Adrenal gland (tissue), 9 donors: ENCODE measurements at regions not wholly inside any gene's neighbourhood (a gene's known extent, or its start where the extent isn't known, plus 50 kb on each side); places are given as distances from the start of the nearest gene placed in this dataset.

Source experiments
- DNase-seq, 7 donors: peaks; one replicate each; pipeline ENCODE4 v3.0.0-alpha.2; 2019 to 2020
- H3K27ac ChIP-seq, 5 donors: fragments of 200-600 bp; sonication (generic) in 4 of 5; 1 replicate in 3 of 5; 2 replicates in 2 of 5; pipeline versions ENCODE4 v1.5.1 to v1.8.0; 2016 to 2020; ENCODE audit warnings: mild to moderate bottlenecking in 1 of 5
- H3K27me3 ChIP-seq: fragments of 200-600 bp; 2 replicates; pipeline ENCODE4 v1.8.0; 2021
- H3K36me3 ChIP-seq, 2 donors: fragments of 200-600 bp; replicated peaks in 1 of 2; 1 replicate in 1 of 2; 2 replicates in 1 of 2; pipeline versions ENCODE4 v1.5.1 to v1.8.0; 2018 to 2022
- H3K4me1 ChIP-seq, 2 donors: fragments of 200-600 bp; replicated peaks in 1 of 2; 1 replicate in 1 of 2; 2 replicates in 1 of 2; pipeline versions ENCODE4 v1.5.1 to v1.8.0; 2018 to 2021
- H3K4me3 ChIP-seq, 4 donors: fragments of 200-600 bp; sonication (generic) in 3 of 4; one replicate each; pipeline ENCODE4 v1.5.1; 2016 to 2018
- H3K9me3 ChIP-seq, 3 donors: fragments of 200-600 bp; sonication (generic) in 1 of 3; replicated peaks in 1 of 3; 1 replicate in 2 of 3; 2 replicates in 1 of 3; pipeline versions ENCODE4 v1.5.1 to v1.8.0; 2016 to 2021
- POLR2A ChIP-seq, 2 donors: fragments of 450-650 bp; IDR thresholded peaks; one replicate each; pipeline ENCODE4 v1.6.1; 2017; ENCODE audit warnings: antibody characterized with exemption in 2 of 2, mild to moderate bottlenecking in 2 of 2, moderate library complexity in 1 of 2
- WGBS, 4 donors: extraction: QIAGEN DNeasy Blood & Tissue Kit in 2 of 4; methylation state at CpG; one replicate each; pipeline versions ENCODE4 v1.1.5 to v1.1.7; 2013 to 2017; 5-methylcytosine and 5-hydroxymethylcytosine counted together
- intact Hi-C, 2 donors: fragments of 100-400 bp; cut with DNase I; formaldehyde crosslinking; loops; one replicate each; pipeline versions ENCODE4 v1.14.1 to v1.15.0; 2022 to 2023
- TF ChIP-seq, protein P1 (sequence below), 6 experiments: fragments of 450-650 bp in 4 of 6; fragments of 200-600 bp in 2 of 6; sonication (generic) in 1 of 6; IDR thresholded peaks; 1 replicate in 5 of 6; 2 replicates in 1 of 6; pipeline versions ENCODE4 v1.5.1 to v1.8.0; 2016 to 2021; ENCODE audit warnings: antibody characterized with exemption in 6 of 6, mild to moderate bottlenecking in 2 of 6, moderate library complexity in 1 of 6
- donor health status: healthy with polysubstance abuse.
- donor health status: Bipolar disorder and iron deficiency.
- donor health status: DM: yes; HTN: yes; CAD: no.
- donor health status: DM: no; HTN: no; CAD: no.
- donor health status: DM: no; HTN: no; CAD: no.

DNA sequence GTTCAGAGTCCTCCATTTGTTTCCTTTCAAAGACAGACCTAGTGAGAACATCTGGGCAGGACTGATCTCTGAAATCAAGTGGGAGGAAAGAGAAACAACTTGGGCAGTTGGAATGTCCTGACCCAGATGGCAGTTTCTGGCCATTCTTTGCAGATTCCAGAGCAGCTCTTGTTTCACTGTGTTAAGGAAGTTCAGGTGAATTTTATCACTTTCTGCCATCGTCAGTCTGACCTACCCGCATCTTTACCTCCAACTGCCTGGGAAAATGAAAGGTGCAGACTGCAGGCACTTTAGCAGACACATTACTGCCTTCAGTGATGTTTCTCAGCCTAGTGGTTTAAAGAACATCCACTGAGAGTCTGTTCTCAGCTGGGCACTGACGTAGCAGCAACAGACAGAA is 216.2 kb downstream of the CEP135 start:
- Histone ChIP-seq H3K4me3 (no peak overlapping the region), H3K4me1 (no peaks in the 10 kb centered on the region), H3K36me3 (no peaks in the 10 kb centered on the region), H3K9me3 (no peaks in the 10 kb centered on the region), H3K27me3 (no peaks in the 10 kb centered on the region), H3K27ac (no peak overlapping the region)
- 68 to 75% (median 71%) methylated on average over 2 to 3 of the region's 3 CpGs for WGBS, 4 donors
- no peak for DNase-seq
- intact Hi-C loops = no loop called here
- TF ChIP-seq, protein P1, sequence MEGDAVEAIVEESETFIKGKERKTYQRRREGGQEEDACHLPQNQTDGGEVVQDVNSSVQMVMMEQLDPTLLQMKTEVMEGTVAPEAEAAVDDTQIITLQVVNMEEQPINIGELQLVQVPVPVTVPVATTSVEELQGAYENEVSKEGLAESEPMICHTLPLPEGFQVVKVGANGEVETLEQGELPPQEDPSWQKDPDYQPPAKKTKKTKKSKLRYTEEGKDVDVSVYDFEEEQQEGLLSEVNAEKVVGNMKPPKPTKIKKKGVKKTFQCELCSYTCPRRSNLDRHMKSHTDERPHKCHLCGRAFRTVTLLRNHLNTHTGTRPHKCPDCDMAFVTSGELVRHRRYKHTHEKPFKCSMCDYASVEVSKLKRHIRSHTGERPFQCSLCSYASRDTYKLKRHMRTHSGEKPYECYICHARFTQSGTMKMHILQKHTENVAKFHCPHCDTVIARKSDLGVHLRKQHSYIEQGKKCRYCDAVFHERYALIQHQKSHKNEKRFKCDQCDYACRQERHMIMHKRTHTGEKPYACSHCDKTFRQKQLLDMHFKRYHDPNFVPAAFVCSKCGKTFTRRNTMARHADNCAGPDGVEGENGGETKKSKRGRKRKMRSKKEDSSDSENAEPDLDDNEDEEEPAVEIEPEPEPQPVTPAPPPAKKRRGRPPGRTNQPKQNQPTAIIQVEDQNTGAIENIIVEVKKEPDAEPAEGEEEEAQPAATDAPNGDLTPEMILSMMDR (IDR thresholded peaks at IDR 0.05) = no peak
- no peak for TF ChIP-seq POLR2A (IDR thresholded peaks at IDR 0.05)

DNA sequence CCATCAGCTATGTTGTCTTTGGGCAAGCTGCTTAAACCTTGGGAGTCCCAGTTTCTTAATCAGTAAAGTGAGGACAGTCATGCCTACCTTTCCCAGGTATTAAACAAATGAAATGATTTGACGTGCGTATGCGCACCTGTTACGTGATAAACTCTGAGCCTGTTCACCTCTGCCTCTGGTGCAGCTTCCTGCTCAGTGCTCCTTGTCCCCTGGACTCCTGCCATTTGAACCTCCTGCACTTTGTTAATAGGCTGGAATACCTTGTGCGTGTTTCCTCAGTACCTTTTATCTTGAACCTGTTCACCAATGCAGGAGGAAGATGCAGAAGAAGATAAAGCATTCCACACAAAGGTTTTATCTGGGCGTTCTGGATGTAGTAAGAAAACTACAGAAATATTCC is 211.9 kb downstream of the CEP135 start:
- intact Hi-C loops = no loop called here
- no peaks in the 10 kb centered on the region for H3K9me3 ChIP-seq
- WGBS, 4 donors = 76 to 95% (median 83%) methylated on average over 6 of the region's 6 CpGs
- no peak for DNase-seq
- H3K4me3 ChIP-seq = no peak overlapping the region
- H3K27ac ChIP-seq = no peak overlapping the region
- no peak for TF ChIP-seq POLR2A (IDR thresholded peaks at IDR 0.05)
- no peaks in the 10 kb centered on the region for H3K4me1 ChIP-seq
- H3K36me3 ChIP-seq = no peaks in the 10 kb centered on the region
- H3K27me3 ChIP-seq = no peaks in the 10 kb centered on the region

DNA sequence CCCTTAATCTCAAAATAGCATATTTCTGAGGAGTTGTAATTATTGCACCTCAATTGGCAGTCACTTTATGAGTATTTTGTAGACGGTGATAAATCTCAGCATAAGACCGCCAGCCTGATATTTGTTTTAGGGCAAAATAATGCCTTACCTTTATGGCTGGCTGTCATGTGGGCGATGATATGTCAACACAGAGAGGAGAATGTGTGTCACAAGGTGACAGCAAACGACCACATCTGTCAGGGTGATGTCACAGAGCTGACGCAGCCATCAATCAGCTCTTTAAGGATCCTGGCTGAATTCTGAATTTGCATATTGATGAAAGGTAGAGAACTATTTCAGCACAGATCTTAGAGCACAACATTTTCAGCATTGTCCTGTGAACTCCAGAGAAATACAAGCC is 209.7 kb downstream of the CEP135 start:
- 68 to 82% (median 75%) methylated on average over 5 of the region's 5 CpGs for WGBS, 4 donors
- Histone ChIP-seq H3K36me3 (no peaks in the 10 kb centered on the region), H3K9me3 (no peaks in the 10 kb centered on the region), H3K4me3 (no peak overlapping the region), H3K4me1 (no peaks in the 10 kb centered on the region), H3K27me3 (no peaks in the 10 kb centered on the region), H3K27ac (no peak overlapping the region)
- intact Hi-C loops = no loop called here
- DNase-seq = no peak
- TF ChIP-seq, protein P1 (IDR thresholded peaks at IDR 0.05) = no peak
- TF ChIP-seq POLR2A (IDR thresholded peaks at IDR 0.05) = no peak

DNA sequence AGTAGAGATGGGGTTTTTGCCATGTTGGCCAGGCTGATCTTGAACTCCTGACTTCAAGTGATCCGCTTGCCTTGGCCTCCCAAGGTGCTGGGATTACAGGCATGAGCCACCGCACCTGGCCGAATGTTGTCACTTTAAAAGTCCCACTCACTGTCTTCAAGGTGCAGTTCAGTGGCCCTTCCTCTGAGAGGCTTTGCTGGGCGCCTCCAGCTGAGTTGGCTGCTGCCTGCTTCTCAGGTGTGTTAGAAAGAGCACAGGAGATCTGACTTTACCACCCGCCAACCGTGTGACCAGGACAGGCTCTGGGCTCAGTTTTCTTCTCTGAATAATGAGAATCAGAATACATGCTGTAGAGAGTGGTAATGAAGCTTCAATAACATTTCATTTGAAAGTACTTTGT is 207.4 kb downstream of the CEP135 start:
- intact Hi-C loops = no loop called here
- no peak overlapping the region for H3K27ac ChIP-seq
- WGBS, 4 donors = 84 to 88% (median 87%) methylated on average over 3 to 6 of the region's 6 CpGs

DNA sequence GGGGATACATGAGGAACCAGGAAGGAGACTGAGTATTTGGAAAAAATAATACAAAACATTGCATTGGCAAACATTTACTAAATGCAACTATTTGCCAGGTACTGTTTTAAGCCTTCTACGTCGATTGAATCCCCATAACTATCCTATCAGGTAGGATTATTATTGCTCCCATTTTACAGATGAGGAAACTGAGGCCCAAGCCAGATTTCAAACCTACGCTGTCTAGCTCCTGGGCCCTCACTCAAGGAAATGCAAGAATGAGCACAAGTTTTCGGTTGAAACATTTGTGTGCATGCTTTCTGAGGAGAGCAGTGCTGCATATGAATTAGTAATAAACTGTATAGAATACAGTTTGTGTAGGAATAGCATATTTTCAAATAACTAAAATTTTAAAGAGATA is 206.7 kb downstream of the CEP135 start:
- H3K36me3 ChIP-seq = no peaks in the 10 kb centered on the region
- no peaks in the 10 kb centered on the region for H3K4me1 ChIP-seq
- 86 to 95% (median 90%) methylated on average over 4 of the region's 4 CpGs for WGBS, 4 donors
- no peak overlapping the region for H3K27ac ChIP-seq
- H3K27me3 ChIP-seq = no peaks in the 10 kb centered on the region
- no peaks in the 10 kb centered on the region for H3K9me3 ChIP-seq
- TF ChIP-seq POLR2A (IDR thresholded peaks at IDR 0.05) = no peak
- TF ChIP-seq, protein P1 (IDR thresholded peaks at IDR 0.05) = no peak
- no peak overlapping the region for H3K4me3 ChIP-seq
- no peak for DNase-seq
- intact Hi-C loops = no loop called here

More for the DNA sequence above, 207.4 kb downstream of the CEP135 start:
- no peak for TF ChIP-seq POLR2A (IDR thresholded peaks at IDR 0.05)
- TF ChIP-seq, protein P1 (IDR thresholded peaks at IDR 0.05) = no peak
- no peak overlapping the region for H3K4me3 ChIP-seq
- H3K27me3 ChIP-seq = no peaks in the 10 kb centered on the region
- no peak for DNase-seq
- H3K9me3 ChIP-seq = no peaks in the 10 kb centered on the region
- no peaks in the 10 kb centered on the region for H3K4me1 ChIP-seq
- H3K36me3 ChIP-seq = no peaks in the 10 kb centered on the region
